Kidney epithelial cell (primary cell): ENCODE measurements at regions not wholly inside any gene's neighbourhood (a gene's known extent, or its start where the extent isn't known, plus 50 kb on each side); places are given as distances from the start of the nearest gene placed in this dataset.
"Not testable (repeated sequence)": the region's sequence is repeated elsewhere in the genome, so short reads cannot be mapped to it uniquely, and the experiment has no call there.

Source experiments
- DNase-seq: peaks from one replicate; pipeline ENCODE4 v3.0.0-alpha.2; 2010; ENCODE audit warnings: low read depth
- H3K27me3 ChIP-seq: 2 replicates; pipeline ENCODE4 v1.6.0; 2011; ENCODE audit warnings: low read length; ENCODE audit not compliant: control insufficient read depth, insufficient read depth
- H3K36me3 ChIP-seq: 2 replicates; pipeline ENCODE4 v1.5.1; 2011; ENCODE audit warnings: low read length; ENCODE audit not compliant: control insufficient read depth, insufficient read depth
- H3K4me3 ChIP-seq: 2 replicates; pipeline ENCODE4 v1.5.1; 2011; ENCODE audit warnings: low read depth, mild to moderate bottlenecking, control low read depth, low read length
- TF ChIP-seq, protein P1 (sequence below): IDR thresholded peaks from 2 replicates; pipeline ENCODE4 v1.5.1; 2011; ENCODE audit warnings: mild to moderate bottlenecking, moderate library complexity, low read length, control low read depth, inconsistent platforms; ENCODE audit not compliant: insufficient read depth, poor library complexity, severe bottlenecking

DNA sequence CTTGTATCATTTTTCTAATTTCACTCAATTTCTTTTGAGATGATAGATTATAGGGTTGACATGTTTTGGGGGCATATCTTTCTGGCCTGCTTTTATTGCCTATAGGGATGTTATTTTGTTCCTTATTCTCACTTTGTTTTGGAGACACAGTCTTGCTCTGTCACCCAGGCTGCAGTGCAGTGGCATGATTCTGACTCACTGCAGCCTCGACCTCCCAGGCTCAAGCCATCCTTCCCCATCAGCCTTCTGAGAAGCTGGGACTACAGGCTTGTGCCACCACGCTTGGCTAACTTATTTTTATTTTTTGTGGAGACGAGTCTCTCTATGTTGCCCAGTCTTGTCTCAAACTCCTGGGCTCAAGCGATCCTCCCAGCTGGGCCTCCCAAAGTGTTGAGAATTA is 72.8 kb upstream of the FAN1 start:
- no peaks in the 10 kb centered on the region for H3K36me3 ChIP-seq
- TF ChIP-seq, protein P1, sequence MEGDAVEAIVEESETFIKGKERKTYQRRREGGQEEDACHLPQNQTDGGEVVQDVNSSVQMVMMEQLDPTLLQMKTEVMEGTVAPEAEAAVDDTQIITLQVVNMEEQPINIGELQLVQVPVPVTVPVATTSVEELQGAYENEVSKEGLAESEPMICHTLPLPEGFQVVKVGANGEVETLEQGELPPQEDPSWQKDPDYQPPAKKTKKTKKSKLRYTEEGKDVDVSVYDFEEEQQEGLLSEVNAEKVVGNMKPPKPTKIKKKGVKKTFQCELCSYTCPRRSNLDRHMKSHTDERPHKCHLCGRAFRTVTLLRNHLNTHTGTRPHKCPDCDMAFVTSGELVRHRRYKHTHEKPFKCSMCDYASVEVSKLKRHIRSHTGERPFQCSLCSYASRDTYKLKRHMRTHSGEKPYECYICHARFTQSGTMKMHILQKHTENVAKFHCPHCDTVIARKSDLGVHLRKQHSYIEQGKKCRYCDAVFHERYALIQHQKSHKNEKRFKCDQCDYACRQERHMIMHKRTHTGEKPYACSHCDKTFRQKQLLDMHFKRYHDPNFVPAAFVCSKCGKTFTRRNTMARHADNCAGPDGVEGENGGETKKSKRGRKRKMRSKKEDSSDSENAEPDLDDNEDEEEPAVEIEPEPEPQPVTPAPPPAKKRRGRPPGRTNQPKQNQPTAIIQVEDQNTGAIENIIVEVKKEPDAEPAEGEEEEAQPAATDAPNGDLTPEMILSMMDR = no peak
- no peaks in the 10 kb centered on the region for H3K27me3 ChIP-seq
- no peak for DNase-seq
- H3K4me3 ChIP-seq = no peak overlapping the region

DNA sequence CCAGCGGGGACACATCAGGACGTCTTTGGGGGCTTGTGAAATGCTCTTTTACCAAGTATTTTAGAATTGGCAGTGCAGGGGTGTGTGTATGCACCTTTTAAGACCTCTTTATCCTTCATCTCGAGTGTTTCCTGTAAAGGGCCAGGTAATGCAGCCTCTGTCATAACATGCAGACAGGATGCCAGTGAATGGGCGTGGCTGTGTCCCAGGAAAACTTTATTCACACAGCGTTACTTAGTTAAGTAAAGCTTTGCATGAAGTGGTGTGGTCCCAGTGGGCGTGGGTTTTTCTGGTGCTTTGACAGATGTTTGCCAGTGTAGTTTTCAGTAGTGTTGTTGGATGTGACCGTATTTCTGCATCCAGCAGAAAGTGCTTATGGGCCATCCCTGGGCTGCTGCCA is 70.3 kb upstream of the FAN1 start:
- not testable (repeated sequence) for H3K4me3 ChIP-seq, DNase-seq, H3K36me3 ChIP-seq, H3K27me3 ChIP-seq

DNA sequence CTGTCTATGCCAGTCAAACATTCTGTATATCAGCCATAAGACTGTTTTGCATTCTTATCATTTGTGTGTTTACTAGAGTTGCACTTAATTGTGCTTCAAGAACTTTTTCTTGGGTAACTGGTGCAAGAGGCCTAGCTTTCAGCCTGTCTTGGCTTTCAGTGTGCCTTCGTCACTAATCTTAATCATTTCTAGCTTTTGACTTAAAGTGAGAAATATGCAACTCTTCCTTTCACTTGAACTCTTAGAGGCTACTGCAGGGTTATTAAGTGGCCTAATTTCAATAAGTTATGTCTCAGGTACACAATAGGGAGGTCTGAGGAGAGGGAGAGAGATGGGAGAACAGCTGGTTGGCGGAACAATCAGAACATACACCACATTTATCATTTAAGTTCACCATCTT is 62.1 kb upstream of the FAN1 start:
- not testable (repeated sequence) for H3K4me3 ChIP-seq, DNase-seq, H3K27me3 ChIP-seq, H3K36me3 ChIP-seq

DNA sequence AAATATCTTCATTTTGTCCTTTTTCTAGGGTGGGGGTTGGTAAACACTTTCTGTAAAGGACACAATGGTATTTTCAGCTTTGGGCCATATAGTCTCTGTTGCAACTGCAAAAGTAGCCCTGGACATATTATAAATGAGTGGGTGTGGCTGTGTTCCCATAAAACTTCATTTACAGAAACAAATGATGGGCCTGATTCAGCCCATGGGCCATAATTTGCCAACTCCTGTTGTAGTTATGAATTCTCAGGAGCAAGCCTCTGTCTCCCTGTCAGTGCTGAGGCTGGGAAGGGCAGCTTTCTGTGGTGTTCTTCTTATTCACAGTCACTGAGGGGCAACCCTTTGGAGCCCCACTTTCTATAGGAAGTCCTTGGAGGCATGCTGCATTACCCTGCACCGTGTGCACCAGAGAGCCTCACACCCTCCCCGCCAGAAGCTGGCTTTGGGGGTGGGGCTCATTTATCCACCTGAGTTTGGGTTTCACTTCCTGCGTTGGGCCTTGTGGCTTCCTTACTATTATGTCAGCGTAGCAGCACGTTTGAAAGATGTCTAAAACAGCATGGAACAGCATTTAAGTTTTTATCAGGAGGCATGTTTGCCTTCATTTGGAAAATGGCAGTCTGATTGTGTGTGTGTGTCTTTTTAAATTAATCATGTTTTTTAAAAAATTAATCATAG is 60.8 kb upstream of the FAN1 start:
- not testable (repeated sequence) for DNase-seq, H3K27me3 ChIP-seq, H3K36me3 ChIP-seq, H3K4me3 ChIP-seq

DNA sequence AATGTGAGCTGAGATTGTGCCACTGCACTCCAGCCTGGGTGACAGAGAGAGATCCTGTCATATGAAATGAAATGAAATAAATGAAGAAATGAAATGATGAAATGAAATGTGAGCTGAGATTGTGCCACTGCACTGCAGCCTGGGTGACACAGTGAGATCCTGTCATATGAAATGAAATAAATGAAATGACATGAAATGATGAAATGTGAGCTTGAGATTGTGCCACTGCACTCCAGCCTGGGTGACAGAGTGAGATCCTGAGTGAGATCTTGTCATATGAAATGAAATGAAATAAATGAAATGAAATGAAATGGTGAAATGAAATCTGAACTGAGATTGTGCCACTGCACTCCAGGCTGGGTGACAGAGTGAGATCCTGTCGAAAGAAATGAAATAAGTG is 58.2 kb upstream of the FAN1 start:
- not testable (repeated sequence) for H3K36me3 ChIP-seq, H3K27me3 ChIP-seq, DNase-seq, H3K4me3 ChIP-seq
